ENCODE measurements at regions not wholly inside any gene's neighbourhood (a gene's known extent, or its start where the extent isn't known, plus 50 kb on each side); places are given as distances from the start of the nearest gene placed in this dataset.

DNA sequence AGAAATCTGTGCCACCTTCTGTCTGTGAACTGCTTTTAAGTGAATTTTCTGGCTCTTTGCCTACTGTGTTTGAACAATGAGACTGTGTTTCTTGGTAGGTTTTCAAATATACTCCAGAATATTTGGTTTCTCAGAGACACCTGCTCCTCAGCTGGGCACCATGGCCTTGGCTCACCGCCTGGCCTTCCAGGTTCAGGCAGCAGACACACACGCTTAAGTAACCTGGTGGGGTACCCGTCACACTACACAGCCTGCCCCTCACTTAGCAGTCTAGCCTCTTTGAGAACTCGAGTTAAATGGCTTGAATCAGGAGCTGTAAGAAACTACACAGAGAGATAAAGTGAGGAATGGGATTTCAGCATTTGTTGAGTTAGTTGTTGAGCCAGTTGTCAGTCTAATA, 530.5 kb downstream of the MTRR start:
- no peak for DNase-seq
- H3K4me1 Mint-ChIP-seq (ENCODE audit: low read depth, unreplicated experiment), result no peaks in the 10 kb centered on the region
- H3K4me3 Mint-ChIP-seq (ENCODE audit: unreplicated experiment), result no peak overlapping the region

DNA sequence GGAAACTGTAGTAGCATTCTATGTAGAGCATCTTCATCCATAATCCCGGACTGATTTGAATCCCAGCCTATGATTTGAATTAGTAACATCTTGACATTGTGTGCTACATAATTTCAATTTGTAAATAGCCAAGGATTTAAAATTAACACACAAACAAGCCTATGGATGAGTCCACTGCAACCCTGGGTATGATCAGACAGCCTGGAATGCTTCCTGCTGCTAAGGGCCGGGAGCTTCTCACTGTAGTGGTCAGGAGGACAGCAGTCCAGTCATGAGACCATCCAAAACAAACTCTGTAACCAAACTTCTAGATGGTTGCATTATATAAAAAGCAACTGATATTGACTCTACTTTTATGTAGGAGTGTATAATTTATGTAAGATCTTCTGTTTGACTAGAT, 539.3 kb downstream of the MTRR start:
- no peak overlapping the region for H3K4me3 Mint-ChIP-seq (ENCODE audit: unreplicated experiment)
- H3K36me3 Mint-ChIP-seq (ENCODE audit: unreplicated experiment), result no peaks in the 10 kb centered on the region
- TF ChIP-seq, protein P1, sequence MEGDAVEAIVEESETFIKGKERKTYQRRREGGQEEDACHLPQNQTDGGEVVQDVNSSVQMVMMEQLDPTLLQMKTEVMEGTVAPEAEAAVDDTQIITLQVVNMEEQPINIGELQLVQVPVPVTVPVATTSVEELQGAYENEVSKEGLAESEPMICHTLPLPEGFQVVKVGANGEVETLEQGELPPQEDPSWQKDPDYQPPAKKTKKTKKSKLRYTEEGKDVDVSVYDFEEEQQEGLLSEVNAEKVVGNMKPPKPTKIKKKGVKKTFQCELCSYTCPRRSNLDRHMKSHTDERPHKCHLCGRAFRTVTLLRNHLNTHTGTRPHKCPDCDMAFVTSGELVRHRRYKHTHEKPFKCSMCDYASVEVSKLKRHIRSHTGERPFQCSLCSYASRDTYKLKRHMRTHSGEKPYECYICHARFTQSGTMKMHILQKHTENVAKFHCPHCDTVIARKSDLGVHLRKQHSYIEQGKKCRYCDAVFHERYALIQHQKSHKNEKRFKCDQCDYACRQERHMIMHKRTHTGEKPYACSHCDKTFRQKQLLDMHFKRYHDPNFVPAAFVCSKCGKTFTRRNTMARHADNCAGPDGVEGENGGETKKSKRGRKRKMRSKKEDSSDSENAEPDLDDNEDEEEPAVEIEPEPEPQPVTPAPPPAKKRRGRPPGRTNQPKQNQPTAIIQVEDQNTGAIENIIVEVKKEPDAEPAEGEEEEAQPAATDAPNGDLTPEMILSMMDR (IDR thresholded peaks at IDR 0.05; ENCODE audit: partially characterized antibody, unreplicated experiment), result no peak
- no peak overlapping the region for H3K27ac Mint-ChIP-seq (ENCODE audit: unreplicated experiment)
- peaks cover 4% of the 10 kb centered on the region for H3K9me3 Mint-ChIP-seq (ENCODE audit: unreplicated experiment)
- no peak for DNase-seq
- peaks cover 6% of the 10 kb centered on the region for H3K4me1 Mint-ChIP-seq (ENCODE audit: low read depth, unreplicated experiment)
- H3K27me3 Mint-ChIP-seq (ENCODE audit: unreplicated experiment), result peaks cover 8% of the 10 kb centered on the region

More for the DNA sequence above, 530.5 kb downstream of the MTRR start:
- TF ChIP-seq, protein P1 (IDR thresholded peaks at IDR 0.05; ENCODE audit: partially characterized antibody, unreplicated experiment), result no peak
- no peaks in the 10 kb centered on the region for H3K27me3 Mint-ChIP-seq (ENCODE audit: unreplicated experiment)
- H3K9me3 Mint-ChIP-seq (ENCODE audit: unreplicated experiment), result peaks cover 2% of the 10 kb centered on the region
- no peak overlapping the region for H3K27ac Mint-ChIP-seq (ENCODE audit: unreplicated experiment)
- no peaks in the 10 kb centered on the region for H3K36me3 Mint-ChIP-seq (ENCODE audit: unreplicated experiment)

DNA sequence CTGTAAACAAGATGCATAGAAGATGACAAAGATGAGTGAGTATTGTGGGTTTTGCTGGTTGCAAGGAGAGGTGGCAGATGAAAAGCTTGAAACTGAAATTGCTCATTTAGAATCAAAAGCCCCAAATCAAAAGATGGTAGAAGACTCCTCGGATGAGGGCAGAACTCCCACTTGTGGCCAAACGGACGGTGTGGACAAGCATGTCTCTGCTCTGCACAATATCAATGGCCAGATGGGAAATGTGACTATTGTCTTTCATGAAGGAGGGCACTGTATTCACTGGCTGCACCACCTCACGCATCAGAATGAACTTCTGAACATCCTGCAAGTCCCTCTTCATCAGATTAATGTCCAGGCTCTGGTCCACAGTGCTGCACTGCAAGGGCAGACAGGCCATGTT, 541.7 kb downstream of the MTRR start:
- Mint-ChIP-seq H3K4me1 (ENCODE audit: low read depth, unreplicated experiment) (peaks cover 6% of the 10 kb centered on the region), H3K9me3 (ENCODE audit: unreplicated experiment) (peaks cover 4% of the 10 kb centered on the region), H3K36me3 (ENCODE audit: unreplicated experiment) (no peaks in the 10 kb centered on the region), H3K4me3 (ENCODE audit: unreplicated experiment) (no peak overlapping the region), H3K27ac (ENCODE audit: unreplicated experiment) (no peak overlapping the region), H3K27me3 (ENCODE audit: unreplicated experiment) (peaks cover 8% of the 10 kb centered on the region)
- no peak for DNase-seq
- TF ChIP-seq, protein P1 (IDR thresholded peaks at IDR 0.05; ENCODE audit: partially characterized antibody, unreplicated experiment), result no peak

DNA sequence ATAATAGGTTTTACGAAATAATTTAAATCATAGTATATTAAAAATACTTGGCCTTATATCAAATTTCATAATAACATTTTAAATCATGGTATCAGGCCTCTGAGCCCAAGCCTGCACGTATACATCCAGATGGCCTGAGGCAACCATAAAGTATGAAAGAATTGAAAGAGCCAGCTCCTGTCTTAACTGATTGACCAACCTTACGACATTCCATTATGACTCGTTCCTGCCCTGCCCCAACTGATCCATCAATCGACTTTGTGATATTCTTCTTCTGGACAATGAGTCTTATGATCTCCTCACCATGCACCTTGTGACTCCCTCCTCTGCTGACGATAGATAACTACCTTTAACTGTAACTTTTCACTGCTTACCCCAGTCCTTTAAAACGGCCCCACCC, 545.0 kb downstream of the MTRR start:
- H3K36me3 Mint-ChIP-seq (ENCODE audit: unreplicated experiment), result no peaks in the 10 kb centered on the region
- H3K4me3 Mint-ChIP-seq (ENCODE audit: unreplicated experiment), result no peak overlapping the region
- peaks cover 20% of the 10 kb centered on the region for H3K4me1 Mint-ChIP-seq (ENCODE audit: low read depth, unreplicated experiment)
- peaks cover 6% of the 10 kb centered on the region for H3K27me3 Mint-ChIP-seq (ENCODE audit: unreplicated experiment)
- H3K27ac Mint-ChIP-seq (ENCODE audit: unreplicated experiment), result no peak overlapping the region
- TF ChIP-seq, protein P1 (IDR thresholded peaks at IDR 0.05; ENCODE audit: partially characterized antibody, unreplicated experiment), result no peak
- peaks cover 4% of the 10 kb centered on the region for H3K9me3 Mint-ChIP-seq (ENCODE audit: unreplicated experiment)
- DNase-seq, result no peak

DNA sequence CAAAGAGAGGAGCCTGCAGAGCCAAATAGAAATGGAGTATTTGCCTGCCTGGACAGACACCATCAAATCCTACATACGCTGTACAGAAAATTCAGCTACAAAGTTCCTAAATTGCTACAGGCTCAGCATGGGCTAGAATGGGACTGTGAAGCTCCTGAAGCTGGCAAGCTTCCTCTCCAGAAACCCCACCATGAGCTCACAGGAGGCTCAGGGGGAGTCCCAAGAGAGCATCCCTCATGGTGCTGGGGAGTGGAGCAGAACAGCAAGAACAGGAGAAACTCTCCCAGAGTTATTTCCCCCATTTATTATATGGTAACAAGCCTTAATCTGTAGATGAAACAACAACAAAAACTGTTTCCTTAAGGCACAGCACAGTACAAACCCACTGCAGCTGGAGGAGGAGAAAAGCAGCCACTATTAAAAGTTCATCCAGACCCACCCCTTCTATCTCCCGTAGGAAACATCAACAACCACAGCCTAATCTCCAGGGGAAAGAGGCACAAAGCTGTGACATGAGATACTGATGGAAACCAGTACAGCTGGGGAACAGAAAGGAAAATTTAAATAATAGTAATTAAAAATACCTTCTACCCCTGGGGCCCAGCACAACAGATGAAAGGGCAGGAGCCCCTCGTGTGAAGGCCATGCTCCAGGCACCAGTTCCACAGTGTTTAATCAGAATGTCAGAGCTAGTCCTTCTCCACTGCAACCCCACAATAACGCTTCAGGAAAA, 548.5 kb downstream of the MTRR start:
- Mint-ChIP-seq H3K4me1 (ENCODE audit: low read depth, unreplicated experiment) (peaks cover 14% of the 10 kb centered on the region), H3K4me3 (ENCODE audit: unreplicated experiment) (no peak overlapping the region), H3K9me3 (ENCODE audit: unreplicated experiment) (no peaks in the 10 kb centered on the region), H3K27ac (ENCODE audit: unreplicated experiment) (no peak overlapping the region), H3K27me3 (ENCODE audit: unreplicated experiment) (peaks cover 3% of the 10 kb centered on the region), H3K36me3 (ENCODE audit: unreplicated experiment) (no peaks in the 10 kb centered on the region)
- DNase-seq, result no peak
- TF ChIP-seq, protein P1 (IDR thresholded peaks at IDR 0.05; ENCODE audit: partially characterized antibody, unreplicated experiment), result no peak
